ENCODE measurements at regions not wholly inside any gene's neighbourhood (a gene's known extent, or its start where the extent isn't known, plus 50 kb on each side); places are given as distances from the start of the nearest gene placed in this dataset.

GRCh38 chrX:110915111-110915510 lies 119.5 kb upstream of the CHRDL1 start:
- no peak for TF ChIP-seq POU2F2 (IDR thresholded peaks at IDR 0.05; ENCODE audit: low read depth, low read length)
- TF ChIP-seq TAF1 (IDR thresholded peaks at IDR 0.05; ENCODE audit: low read depth, low read length), result no peak
- TF ChIP-seq POLR2AphosphoS5 (IDR thresholded peaks at IDR 0.05; ENCODE audit: low read depth, low read length), result no peak

Measured in GM12891 (cell line).